ENCODE measurements at regions not wholly inside any gene's neighbourhood (a gene's known extent, or its start where the extent isn't known, plus 50 kb on each side); places are given as distances from the start of the nearest gene placed in this dataset.

DNA sequence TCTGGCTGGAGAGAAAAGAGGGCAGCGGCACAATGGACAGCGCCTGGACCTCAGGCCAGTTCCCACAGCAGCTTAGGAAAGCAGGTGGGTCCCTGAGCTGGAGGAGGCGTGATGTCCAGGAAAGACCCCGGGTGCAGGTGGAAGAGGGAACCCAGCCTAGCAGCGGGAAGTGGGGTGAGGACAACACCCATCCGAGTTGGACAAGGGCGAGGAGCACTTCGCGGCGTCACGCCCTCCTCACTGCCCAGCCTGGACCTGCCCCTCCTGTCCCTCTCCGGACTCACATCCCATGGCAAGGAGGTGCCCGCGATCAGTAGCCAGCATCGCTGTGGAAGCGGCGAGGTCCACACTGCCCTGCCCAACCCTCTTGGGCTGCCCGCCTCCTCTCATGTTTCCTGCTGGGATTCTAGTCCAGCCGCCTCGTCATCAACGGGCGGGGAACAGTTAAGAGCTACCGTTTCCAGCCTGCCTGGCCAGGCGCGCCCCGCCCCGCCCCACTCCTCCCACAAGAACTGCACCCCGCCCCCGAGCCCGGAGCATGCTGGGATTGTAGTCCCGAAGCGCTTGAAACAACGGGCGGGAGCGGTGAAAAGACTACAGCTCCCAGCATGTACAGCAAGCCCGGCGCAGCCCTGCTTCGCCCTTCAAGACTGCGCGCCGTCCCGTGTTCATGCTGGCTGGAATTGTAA is 930.6 kb upstream of the ZNF722 start:
- intact Hi-C loops (cut with DNase I) = no loop called here
- Histone ChIP-seq H3K9ac (ENCODE audit: low read length in 3 of 3) (no peak overlapping the region), H3K4me1 (ENCODE audit: control insufficient read depth in 2 of 3, insufficient read depth in 2 of 3, low read depth in 1 of 3, low read length in 3 of 3) (no peaks in the 10 kb centered on the region), H3K4me3 (ENCODE audit: low read length in 3 of 3) (no peak overlapping the region), H3K36me3 (ENCODE audit: control insufficient read depth in 2 of 3, insufficient read depth in 3 of 3, low read length in 3 of 3) (no peaks in the 10 kb centered on the region), H3K27ac (ENCODE audit: low read depth in 2 of 2, low read length in 2 of 2) (no peak overlapping the region), H3K27me3 (ENCODE audit: control insufficient read depth, insufficient read depth, low read length) (no peaks in the 10 kb centered on the region), H3K9me3 (ENCODE audit: control insufficient read depth in 2 of 3, insufficient read depth in 1 of 3, low read length in 3 of 3) (peaks cover 0 to 5% (median 2%) of the 10 kb centered on the region in 3 donors)
- TF ChIP-seq, protein P1, sequence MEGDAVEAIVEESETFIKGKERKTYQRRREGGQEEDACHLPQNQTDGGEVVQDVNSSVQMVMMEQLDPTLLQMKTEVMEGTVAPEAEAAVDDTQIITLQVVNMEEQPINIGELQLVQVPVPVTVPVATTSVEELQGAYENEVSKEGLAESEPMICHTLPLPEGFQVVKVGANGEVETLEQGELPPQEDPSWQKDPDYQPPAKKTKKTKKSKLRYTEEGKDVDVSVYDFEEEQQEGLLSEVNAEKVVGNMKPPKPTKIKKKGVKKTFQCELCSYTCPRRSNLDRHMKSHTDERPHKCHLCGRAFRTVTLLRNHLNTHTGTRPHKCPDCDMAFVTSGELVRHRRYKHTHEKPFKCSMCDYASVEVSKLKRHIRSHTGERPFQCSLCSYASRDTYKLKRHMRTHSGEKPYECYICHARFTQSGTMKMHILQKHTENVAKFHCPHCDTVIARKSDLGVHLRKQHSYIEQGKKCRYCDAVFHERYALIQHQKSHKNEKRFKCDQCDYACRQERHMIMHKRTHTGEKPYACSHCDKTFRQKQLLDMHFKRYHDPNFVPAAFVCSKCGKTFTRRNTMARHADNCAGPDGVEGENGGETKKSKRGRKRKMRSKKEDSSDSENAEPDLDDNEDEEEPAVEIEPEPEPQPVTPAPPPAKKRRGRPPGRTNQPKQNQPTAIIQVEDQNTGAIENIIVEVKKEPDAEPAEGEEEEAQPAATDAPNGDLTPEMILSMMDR (IDR thresholded peaks at IDR 0.05; ENCODE audit: borderline replicate concordance, extremely low read depth, insufficient read depth) = no peak
- FAIRE-seq = no peak
- DNase-seq = no peak

GRCh38 chr7:63070696-63071095 is 928.0 kb upstream of the ZNF722 start:
- TF ChIP-seq, protein P1 (IDR thresholded peaks at IDR 0.05; ENCODE audit: borderline replicate concordance, extremely low read depth, insufficient read depth) = no peak
- Histone ChIP-seq H3K9me3 (ENCODE audit: control insufficient read depth in 2 of 3, insufficient read depth in 1 of 3, low read length in 3 of 3) (peaks cover 0 to 5% (median 1%) of the 10 kb centered on the region in 3 donors), H3K9ac (ENCODE audit: low read length in 3 of 3) (no peak overlapping the region), H3K27ac (ENCODE audit: low read depth in 2 of 2, low read length in 2 of 2) (no peak overlapping the region), H3K27me3 (ENCODE audit: control insufficient read depth, insufficient read depth, low read length) (no peaks in the 10 kb centered on the region), H3K4me1 (ENCODE audit: control insufficient read depth in 2 of 3, insufficient read depth in 2 of 3, low read depth in 1 of 3, low read length in 3 of 3) (no peaks in the 10 kb centered on the region), H3K36me3 (ENCODE audit: control insufficient read depth in 2 of 3, insufficient read depth in 3 of 3, low read length in 3 of 3) (no peaks in the 10 kb centered on the region), H3K4me3 (ENCODE audit: low read length in 3 of 3) (no peak overlapping the region)
- no peak for DNase-seq
- no peak for FAIRE-seq
- intact Hi-C loops (cut with DNase I) = no loop called here

DNA sequence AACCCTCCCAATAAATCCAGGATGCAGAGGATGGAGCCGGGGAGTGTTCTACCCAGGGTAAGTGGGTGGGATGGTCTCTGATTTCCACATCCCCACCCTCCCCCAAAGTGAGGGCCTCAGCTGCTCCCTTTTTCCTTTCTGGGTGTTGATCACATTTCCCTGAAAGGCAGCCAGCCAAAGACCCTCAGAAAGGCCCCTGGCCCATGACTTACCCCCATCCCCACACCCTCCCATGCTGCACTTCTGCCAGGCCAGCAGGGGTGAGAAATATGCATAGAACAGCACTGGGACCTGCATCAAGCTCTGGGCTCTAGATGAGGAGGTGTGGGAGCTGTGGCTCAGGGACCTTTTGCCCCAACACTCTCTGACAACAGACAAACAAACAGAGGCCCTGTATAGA is 927.3 kb upstream of the ZNF722 start:
- Histone ChIP-seq H3K9me3 (ENCODE audit: control insufficient read depth in 2 of 3, insufficient read depth in 1 of 3, low read length in 3 of 3) (peaks cover 0 to 5% (median 0%) of the 10 kb centered on the region in 3 donors), H3K4me1 (ENCODE audit: control insufficient read depth in 2 of 3, insufficient read depth in 2 of 3, low read depth in 1 of 3, low read length in 3 of 3) (no peaks in the 10 kb centered on the region), H3K4me3 (ENCODE audit: low read length in 3 of 3) (no peak overlapping the region), H3K9ac (ENCODE audit: low read length in 3 of 3) (no peak overlapping the region), H3K27ac (ENCODE audit: low read depth in 2 of 2, low read length in 2 of 2) (no peak overlapping the region), H3K27me3 (ENCODE audit: control insufficient read depth, insufficient read depth, low read length) (no peaks in the 10 kb centered on the region), H3K36me3 (ENCODE audit: control insufficient read depth in 2 of 3, insufficient read depth in 3 of 3, low read length in 3 of 3) (no peaks in the 10 kb centered on the region)
- FAIRE-seq = no peak
- TF ChIP-seq, protein P1 (IDR thresholded peaks at IDR 0.05; ENCODE audit: borderline replicate concordance, extremely low read depth, insufficient read depth) = no peak
- DNase-seq = no peak
- intact Hi-C loops (cut with DNase I) = no loop called here

GRCh38 chr7:63071920-63072319 is 926.7 kb upstream of the ZNF722 start:
- H3K9ac ChIP-seq (ENCODE audit: low read length in 3 of 3) = no peak overlapping the region
- H3K27me3 ChIP-seq (ENCODE audit: control insufficient read depth, insufficient read depth, low read length) = no peaks in the 10 kb centered on the region
- H3K27ac ChIP-seq (ENCODE audit: low read depth in 2 of 2, low read length in 2 of 2) = no peak overlapping the region
- intact Hi-C loops (cut with DNase I) = no loop called here
- peaks cover 0 to 3% (median 0%) of the 10 kb centered on the region in 3 donors for H3K9me3 ChIP-seq (ENCODE audit: control insufficient read depth in 2 of 3, insufficient read depth in 1 of 3, low read length in 3 of 3)
- H3K36me3 ChIP-seq (ENCODE audit: control insufficient read depth in 2 of 3, insufficient read depth in 3 of 3, low read length in 3 of 3) = no peaks in the 10 kb centered on the region
- no peaks in the 10 kb centered on the region for H3K4me1 ChIP-seq (ENCODE audit: control insufficient read depth in 2 of 3, insufficient read depth in 2 of 3, low read depth in 1 of 3, low read length in 3 of 3)
- FAIRE-seq = no peak
- TF ChIP-seq, protein P1 (IDR thresholded peaks at IDR 0.05; ENCODE audit: borderline replicate concordance, extremely low read depth, insufficient read depth) = no peak
- DNase-seq = no peak
- H3K4me3 ChIP-seq (ENCODE audit: low read length in 3 of 3) = no peak overlapping the region

All from kidney (tissue), 13 donors.